ENCODE measurements at regions not wholly inside any gene's neighbourhood (a gene's known extent, or its start where the extent isn't known, plus 50 kb on each side); places are given as distances from the start of the nearest gene placed in this dataset.

DNA sequence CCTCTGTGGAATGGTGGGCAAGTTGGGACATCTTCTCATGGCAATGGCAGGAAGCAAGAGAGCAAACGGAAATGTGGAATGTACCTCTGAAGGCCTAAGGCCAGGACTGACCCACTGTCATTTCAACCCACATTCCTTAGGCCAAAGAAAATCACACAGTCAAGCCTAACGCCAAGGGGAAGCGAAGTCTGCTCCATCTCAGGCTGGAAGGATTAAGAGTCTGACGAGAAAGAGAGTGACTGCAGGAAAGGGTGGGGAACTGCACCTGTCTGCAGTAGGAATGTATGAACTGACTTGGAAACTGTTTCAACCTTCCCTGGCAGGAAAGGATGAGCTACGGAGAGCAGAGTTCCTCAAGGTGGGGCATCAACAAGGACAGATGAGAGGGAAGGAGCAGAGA, 90.2 kb upstream of the TAS2R1 start:
- ChIA-PET POLR2A (no interaction called here), CTCF (no interaction called here)
- H3K27me3 Mint-ChIP-seq (ENCODE audit: low read depth) = no peaks in the 10 kb centered on the region
- no peaks in the 10 kb centered on the region for H3K9me3 Mint-ChIP-seq (ENCODE audit: insufficient read depth)
- no peak for ATAC-seq
- DNase-seq = no peak
- H3K4me1 Mint-ChIP-seq (ENCODE audit: low read depth) = no peaks in the 10 kb centered on the region
- no peak overlapping the region for H3K4me3 Mint-ChIP-seq
- no peak overlapping the region for H3K27ac Mint-ChIP-seq
- no peaks in the 10 kb centered on the region for H3K36me3 Mint-ChIP-seq (ENCODE audit: low read depth)

DNA sequence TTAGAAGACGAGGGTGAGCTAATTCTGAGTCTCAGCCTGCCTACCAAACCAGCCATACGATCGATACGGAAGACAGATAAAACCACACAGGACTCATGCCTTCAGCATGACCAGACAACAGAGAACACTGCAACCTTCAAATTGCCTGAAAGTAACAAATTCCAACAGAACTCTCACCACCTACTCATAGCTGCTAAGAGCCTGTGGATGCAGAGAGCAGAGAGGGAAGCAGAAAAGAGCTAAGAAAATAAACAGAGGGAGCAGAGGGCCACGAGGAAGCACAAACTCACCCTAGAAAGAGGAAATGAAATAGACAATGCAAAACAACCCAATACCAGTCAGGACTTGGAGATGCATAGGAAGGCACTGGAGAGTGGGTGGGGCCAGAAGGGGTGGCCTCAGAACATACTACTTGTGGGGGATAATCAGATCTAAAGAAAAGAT, 86.7 kb upstream of the TAS2R1 start:
- ChIA-PET CTCF (no interaction called here), POLR2A (no interaction called here)
- Mint-ChIP-seq H3K36me3 (ENCODE audit: low read depth) (no peaks in the 10 kb centered on the region), H3K9me3 (ENCODE audit: insufficient read depth) (no peaks in the 10 kb centered on the region), H3K27me3 (ENCODE audit: low read depth) (no peaks in the 10 kb centered on the region), H3K27ac (no peak overlapping the region), H3K4me1 (ENCODE audit: low read depth) (no peaks in the 10 kb centered on the region), H3K4me3 (no peak overlapping the region)
- DNase-seq (no peak), ATAC-seq (no peak)

DNA sequence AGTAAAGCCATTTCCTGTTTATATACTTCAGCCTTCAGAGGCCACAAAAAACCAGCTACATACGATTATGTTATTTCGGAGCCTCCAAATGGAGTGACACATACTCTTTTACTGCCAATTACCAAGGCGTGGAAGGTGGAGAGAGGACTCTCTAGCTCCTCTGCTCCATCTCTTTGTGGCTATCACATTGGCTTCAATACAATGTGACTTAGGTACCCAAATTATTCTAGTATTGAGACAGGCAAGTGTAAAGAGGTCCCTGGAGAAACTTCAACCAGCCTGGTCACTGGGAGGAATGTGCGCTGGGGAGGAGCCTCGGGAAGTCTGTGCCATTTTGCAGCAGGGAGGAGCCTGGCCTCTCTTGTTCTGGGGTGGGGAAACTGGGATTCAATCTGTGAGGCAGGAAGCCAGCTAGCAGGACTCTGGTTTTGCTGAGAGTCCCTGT, 85.8 kb upstream of the TAS2R1 start:
- H3K9me3 Mint-ChIP-seq (ENCODE audit: insufficient read depth) = no peaks in the 10 kb centered on the region
- no peak overlapping the region for H3K27ac Mint-ChIP-seq
- ChIA-PET CTCF (no interaction called here), POLR2A (no interaction called here)
- ATAC-seq = no peak
- H3K36me3 Mint-ChIP-seq (ENCODE audit: low read depth) = no peaks in the 10 kb centered on the region
- no peak for DNase-seq
- H3K27me3 Mint-ChIP-seq (ENCODE audit: low read depth) = no peaks in the 10 kb centered on the region
- no peaks in the 10 kb centered on the region for H3K4me1 Mint-ChIP-seq (ENCODE audit: low read depth)
- no peak overlapping the region for H3K4me3 Mint-ChIP-seq

DNA sequence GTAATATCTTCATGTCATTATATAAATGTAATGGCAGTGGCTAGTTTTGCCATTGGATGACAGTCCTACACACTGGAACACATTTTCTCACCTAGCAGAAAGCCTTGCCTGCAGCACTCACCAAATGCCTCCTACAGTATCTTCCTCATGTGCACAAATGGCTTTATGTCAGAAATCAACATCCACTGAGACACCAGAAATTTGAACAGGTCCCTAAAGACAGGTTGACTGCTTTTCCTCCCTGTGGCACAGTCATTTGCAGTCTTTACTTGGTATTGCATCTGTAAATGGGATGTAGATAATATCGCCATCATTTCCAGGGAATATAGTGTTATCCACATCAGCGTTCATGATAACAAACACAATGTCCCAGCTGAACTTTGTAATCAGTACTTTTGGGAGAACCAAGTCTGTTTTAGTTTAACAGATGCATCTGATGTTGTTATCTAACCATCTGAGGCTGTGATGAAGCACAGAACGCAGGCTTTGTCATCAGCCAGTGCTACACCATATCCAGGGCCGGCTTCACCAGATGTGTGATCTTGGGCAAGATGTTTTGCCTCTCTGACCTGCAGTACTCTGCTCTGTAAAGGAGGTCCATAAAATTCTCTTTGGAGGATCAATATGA, 83.9 kb upstream of the TAS2R1 start:
- ATAC-seq = no peak
- no peaks in the 10 kb centered on the region for H3K36me3 Mint-ChIP-seq (ENCODE audit: low read depth)
- no peak overlapping the region for H3K27ac Mint-ChIP-seq
- H3K4me1 Mint-ChIP-seq (ENCODE audit: low read depth) = no peaks in the 10 kb centered on the region
- H3K4me3 Mint-ChIP-seq = no peak overlapping the region
- no peaks in the 10 kb centered on the region for H3K27me3 Mint-ChIP-seq (ENCODE audit: low read depth)
- POLR2A ChIA-PET = no interaction called here
- H3K9me3 Mint-ChIP-seq (ENCODE audit: insufficient read depth) = no peaks in the 10 kb centered on the region
- CTCF ChIA-PET = no interaction called here
- DNase-seq = no peak

DNA sequence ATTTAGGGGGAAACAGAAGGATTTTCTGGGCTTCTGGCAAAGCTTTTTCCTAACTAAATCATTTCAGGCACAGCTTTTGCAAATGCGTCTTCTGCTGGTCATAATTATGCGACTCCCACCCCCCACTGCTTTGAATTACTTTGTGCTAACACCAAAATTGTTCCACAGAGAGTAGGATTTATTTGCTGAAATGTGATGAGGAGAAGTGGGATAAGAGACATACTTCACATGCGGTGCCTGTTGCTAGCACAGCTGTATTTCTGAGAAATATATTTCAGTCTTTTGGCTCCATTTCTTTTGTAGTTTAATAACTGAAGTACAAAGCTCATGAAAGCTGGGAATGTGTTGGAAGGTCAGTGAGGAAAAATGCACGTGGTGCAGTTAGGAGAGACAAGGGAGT, 83.2 kb upstream of the TAS2R1 start:
- Mint-ChIP-seq H3K27ac (no peak overlapping the region), H3K36me3 (ENCODE audit: low read depth) (no peaks in the 10 kb centered on the region), H3K4me3 (no peak overlapping the region), H3K9me3 (ENCODE audit: insufficient read depth) (no peaks in the 10 kb centered on the region), H3K4me1 (ENCODE audit: low read depth) (no peaks in the 10 kb centered on the region), H3K27me3 (ENCODE audit: low read depth) (no peaks in the 10 kb centered on the region)
- no peak for ATAC-seq
- CTCF ChIA-PET = no interaction called here
- DNase-seq = no peak
- POLR2A ChIA-PET = no interaction called here

DNA sequence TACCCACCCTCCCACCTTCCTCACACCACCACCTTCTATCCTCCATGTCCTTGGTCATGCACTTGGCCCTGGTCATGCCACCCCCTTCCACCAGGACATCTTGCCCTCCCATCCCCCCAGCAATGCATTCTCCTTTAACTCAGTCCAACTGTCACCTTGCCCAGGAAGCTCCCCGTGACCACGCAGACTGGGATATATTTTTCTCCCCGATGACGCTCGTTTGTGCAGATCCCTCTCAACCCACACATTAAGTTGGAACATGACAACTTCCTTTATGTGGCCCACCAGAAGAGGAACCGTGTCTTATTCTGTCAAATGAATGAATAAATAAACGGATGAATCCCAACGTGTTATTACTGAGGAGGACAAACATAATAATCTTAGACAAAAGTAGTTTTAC, 82.8 kb upstream of the TAS2R1 start:
- Mint-ChIP-seq H3K4me3 (no peak overlapping the region), H3K27me3 (ENCODE audit: low read depth) (no peaks in the 10 kb centered on the region), H3K27ac (no peak overlapping the region), H3K4me1 (ENCODE audit: low read depth) (no peaks in the 10 kb centered on the region), H3K9me3 (ENCODE audit: insufficient read depth) (no peaks in the 10 kb centered on the region), H3K36me3 (ENCODE audit: low read depth) (no peaks in the 10 kb centered on the region)
- ChIA-PET CTCF (no interaction called here), POLR2A (no interaction called here)
- no peak for DNase-seq
- no peak for ATAC-seq

DNA sequence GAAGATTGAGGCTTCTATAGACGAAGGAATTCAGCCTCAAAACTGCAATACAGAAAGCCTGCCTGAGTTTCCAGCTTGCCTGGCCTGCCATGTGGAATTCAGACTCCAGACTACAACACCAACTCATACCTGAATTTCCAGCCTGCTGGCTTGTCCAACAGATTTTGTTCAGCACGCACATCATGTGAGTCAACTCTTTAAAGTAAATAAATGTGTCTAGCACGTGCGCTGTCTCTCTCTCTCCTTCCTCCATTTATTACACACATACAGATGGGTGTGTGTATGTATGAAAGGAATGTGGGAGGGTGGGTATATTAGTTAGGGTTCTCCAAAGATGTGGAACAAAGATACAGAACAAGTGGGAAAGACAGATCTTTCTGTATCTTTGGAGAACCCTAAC, 82.4 kb upstream of the TAS2R1 start:
- Mint-ChIP-seq H3K4me1 (ENCODE audit: low read depth) (no peaks in the 10 kb centered on the region), H3K27ac (no peak overlapping the region), H3K9me3 (ENCODE audit: insufficient read depth) (no peaks in the 10 kb centered on the region), H3K36me3 (ENCODE audit: low read depth) (no peaks in the 10 kb centered on the region), H3K4me3 (no peak overlapping the region), H3K27me3 (ENCODE audit: low read depth) (no peaks in the 10 kb centered on the region)
- CTCF ChIA-PET = no interaction called here
- ATAC-seq (no peak), DNase-seq (no peak)
- POLR2A ChIA-PET = no interaction called here

DNA sequence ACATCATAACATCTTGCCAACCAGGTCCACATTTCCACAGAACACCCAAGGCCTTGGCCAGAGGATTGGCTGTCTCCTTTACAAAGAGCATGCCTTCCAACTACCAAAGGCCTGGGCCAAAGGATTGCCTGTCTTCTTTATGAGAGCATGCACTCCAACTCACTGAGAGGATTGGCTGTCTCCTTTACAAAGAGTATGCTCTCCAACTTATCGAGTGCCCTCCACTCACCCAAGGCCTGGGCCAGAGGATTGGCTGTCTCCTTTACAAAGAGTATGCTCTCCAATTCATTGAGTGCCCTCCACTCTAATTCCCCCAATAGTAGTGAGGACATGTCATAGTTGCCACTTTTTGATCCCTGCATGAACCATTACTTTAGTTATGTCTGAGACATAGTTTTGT, 79.9 kb upstream of the TAS2R1 start:
- Mint-ChIP-seq H3K4me1 (ENCODE audit: low read depth) (no peaks in the 10 kb centered on the region), H3K27ac (no peak overlapping the region), H3K36me3 (ENCODE audit: low read depth) (no peaks in the 10 kb centered on the region), H3K9me3 (ENCODE audit: insufficient read depth) (no peaks in the 10 kb centered on the region), H3K27me3 (ENCODE audit: low read depth) (no peaks in the 10 kb centered on the region), H3K4me3 (no peak overlapping the region)
- no peak for ATAC-seq
- DNase-seq = no peak
- CTCF ChIA-PET = no interaction called here
- POLR2A ChIA-PET = no interaction called here

DNA sequence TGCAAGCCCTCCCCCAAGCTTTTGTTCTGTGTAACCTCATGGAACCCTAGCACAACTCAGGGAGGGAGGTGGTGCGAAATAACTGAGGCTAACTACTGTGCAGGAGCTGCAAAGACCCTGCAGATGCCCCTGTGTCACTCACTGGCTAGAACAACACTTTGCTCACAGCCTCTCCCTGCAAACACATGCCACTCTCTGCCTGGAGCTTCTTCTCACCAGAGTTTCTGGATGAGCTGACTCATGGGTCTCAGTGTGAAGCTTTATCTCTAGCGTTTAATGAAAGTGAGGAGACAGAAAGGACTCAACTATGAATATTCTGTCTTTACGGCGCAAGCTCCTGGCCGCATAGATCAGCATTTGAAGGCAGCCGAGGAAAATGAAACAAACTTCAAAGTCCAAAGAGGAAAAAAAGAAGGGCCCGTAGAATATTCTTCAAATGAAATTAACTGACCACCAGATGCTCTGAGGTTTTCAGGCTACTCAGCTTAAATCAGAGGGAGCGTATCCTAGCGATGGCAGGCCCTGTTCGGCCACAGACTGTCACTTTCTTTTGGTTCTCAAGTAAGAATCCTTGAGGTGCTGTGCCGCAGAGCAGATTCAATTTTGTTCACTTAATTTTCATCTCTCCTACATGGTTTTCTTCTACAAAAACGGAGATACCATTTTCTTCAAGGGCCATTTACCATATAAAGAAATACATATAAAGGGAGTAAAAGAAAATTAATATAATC, 77.7 kb upstream of the TAS2R1 start:
- no peak for ATAC-seq
- Mint-ChIP-seq H3K4me1 (ENCODE audit: low read depth) (no peaks in the 10 kb centered on the region), H3K9me3 (ENCODE audit: insufficient read depth) (no peaks in the 10 kb centered on the region), H3K36me3 (ENCODE audit: low read depth) (no peaks in the 10 kb centered on the region), H3K27ac (no peak overlapping the region), H3K4me3 (no peak overlapping the region), H3K27me3 (ENCODE audit: low read depth) (no peaks in the 10 kb centered on the region)
- CTCF ChIA-PET = no interaction called here
- POLR2A ChIA-PET = no interaction called here
- no peak for DNase-seq

DNA sequence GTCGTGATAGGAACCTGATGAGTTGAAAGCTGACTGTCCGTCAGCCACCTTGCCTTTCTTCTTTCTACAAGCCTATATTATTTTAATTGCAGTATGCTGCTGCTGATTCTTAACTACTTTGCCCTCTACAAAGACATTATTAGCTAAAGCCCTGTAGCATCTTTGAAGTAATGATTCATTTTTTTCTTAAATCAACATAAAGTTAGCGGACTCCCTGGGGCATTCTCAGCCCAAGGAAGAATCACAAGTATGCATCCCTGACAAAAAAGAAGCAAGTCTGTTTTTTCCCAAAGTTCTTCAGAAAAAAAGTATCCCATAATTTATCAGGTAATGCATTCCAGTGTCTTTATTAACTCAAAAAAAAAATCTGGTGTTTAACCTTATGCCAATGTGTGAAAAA, 69.5 kb upstream of the TAS2R1 start:
- H3K4me3 Mint-ChIP-seq = no peak overlapping the region
- H3K27ac Mint-ChIP-seq = no peak overlapping the region
- DNase-seq = no peak
- H3K9me3 Mint-ChIP-seq (ENCODE audit: insufficient read depth) = no peaks in the 10 kb centered on the region
- H3K36me3 Mint-ChIP-seq (ENCODE audit: low read depth) = no peaks in the 10 kb centered on the region
- H3K27me3 Mint-ChIP-seq (ENCODE audit: low read depth) = no peaks in the 10 kb centered on the region
- CTCF ChIA-PET = no interaction called here
- no peak for ATAC-seq
- no peaks in the 10 kb centered on the region for H3K4me1 Mint-ChIP-seq (ENCODE audit: low read depth)
- POLR2A ChIA-PET = no interaction called here

DNA sequence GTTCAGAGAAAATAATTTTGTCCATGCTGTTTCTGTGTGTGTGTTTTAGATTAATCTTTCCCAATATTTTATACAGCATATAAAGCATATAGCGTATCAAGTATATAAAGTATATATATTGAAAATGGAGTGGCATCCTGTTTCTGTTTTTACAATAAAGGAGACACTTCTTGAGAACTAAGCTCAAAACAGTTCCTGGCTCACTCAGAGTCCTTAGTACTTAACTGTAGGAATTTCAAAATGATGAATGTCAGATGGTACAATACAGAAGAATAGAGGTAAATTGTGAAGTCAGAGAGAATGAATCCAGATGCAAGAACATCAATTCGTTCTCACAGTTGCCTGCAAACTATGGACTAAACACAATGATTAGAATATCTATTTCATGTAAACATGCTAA, 68.7 kb upstream of the TAS2R1 start:
- Mint-ChIP-seq H3K9me3 (ENCODE audit: insufficient read depth) (no peaks in the 10 kb centered on the region), H3K27me3 (ENCODE audit: low read depth) (no peaks in the 10 kb centered on the region), H3K27ac (no peak overlapping the region), H3K36me3 (ENCODE audit: low read depth) (no peaks in the 10 kb centered on the region), H3K4me3 (no peak overlapping the region), H3K4me1 (ENCODE audit: low read depth) (no peaks in the 10 kb centered on the region)
- no peak for DNase-seq
- ChIA-PET CTCF (no interaction called here), POLR2A (no interaction called here)
- no peak for ATAC-seq

DNA sequence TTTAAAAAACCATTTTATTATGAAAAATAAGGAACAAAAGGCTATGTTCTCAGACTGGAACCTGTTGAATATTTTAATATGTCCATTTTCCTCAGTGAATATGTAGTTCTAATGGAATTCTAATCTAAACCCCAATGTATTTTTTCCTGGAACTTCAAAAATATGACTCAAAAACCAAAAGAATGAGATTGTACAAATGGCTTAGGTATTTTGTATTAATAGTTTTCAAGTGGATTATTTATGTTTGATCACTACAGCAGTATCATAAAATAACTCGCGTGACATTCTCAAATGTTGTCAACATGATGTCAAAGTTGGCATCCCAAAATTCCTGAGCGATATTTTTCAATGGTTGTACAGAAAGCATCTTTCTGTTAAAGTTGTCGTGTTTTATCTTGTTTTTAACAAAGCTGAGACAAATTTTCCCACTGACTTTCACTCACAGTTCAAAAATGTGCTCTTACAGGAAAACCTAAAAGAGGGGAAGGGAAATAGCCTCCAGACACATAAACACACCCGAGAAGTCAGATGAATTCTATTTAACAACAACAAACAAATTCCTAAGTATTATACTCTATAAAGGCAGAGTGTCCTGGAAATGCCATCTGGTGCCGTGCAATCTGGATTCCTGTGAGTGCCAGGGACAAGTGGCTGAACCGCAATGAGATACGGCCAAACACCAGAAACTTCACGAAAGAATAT, 68.1 kb upstream of the TAS2R1 start:
- no peak overlapping the region for H3K4me3 Mint-ChIP-seq
- ATAC-seq (no peak), DNase-seq (no peak)
- H3K36me3 Mint-ChIP-seq (ENCODE audit: low read depth) = no peaks in the 10 kb centered on the region
- POLR2A ChIA-PET = no interaction called here
- no peaks in the 10 kb centered on the region for H3K9me3 Mint-ChIP-seq (ENCODE audit: insufficient read depth)
- H3K27ac Mint-ChIP-seq = no peak overlapping the region
- CTCF ChIA-PET = no interaction called here
- no peaks in the 10 kb centered on the region for H3K27me3 Mint-ChIP-seq (ENCODE audit: low read depth)
- no peaks in the 10 kb centered on the region for H3K4me1 Mint-ChIP-seq (ENCODE audit: low read depth)

DNA sequence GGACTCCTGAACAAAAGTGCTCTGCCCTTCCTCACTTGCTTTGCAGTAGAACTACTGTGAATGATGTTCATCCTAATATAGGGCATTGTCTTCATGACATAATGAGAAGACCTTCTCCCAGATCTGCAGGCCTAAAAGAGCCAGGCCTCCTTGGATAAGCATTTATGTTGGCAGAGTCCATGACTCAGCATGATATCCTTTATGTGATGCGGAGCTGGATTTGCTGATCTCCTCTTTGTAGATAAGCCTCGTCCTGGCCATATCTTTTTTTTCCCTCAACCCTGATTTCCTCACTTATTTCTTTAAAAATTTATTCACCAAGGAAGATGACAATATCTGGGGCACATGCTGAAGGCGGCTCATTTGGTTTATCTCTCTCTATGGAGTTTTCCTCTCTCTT, 62.4 kb upstream of the TAS2R1 start:
- H3K4me1 Mint-ChIP-seq (ENCODE audit: low read depth) = no peaks in the 10 kb centered on the region
- ChIA-PET CTCF (no interaction called here), POLR2A (no interaction called here)
- DNase-seq (no peak), ATAC-seq (no peak)
- no peaks in the 10 kb centered on the region for H3K36me3 Mint-ChIP-seq (ENCODE audit: low read depth)
- peaks cover under 1% of the 10 kb centered on the region for H3K9me3 Mint-ChIP-seq (ENCODE audit: insufficient read depth)
- H3K4me3 Mint-ChIP-seq = no peak overlapping the region
- H3K27ac Mint-ChIP-seq = no peak overlapping the region
- no peaks in the 10 kb centered on the region for H3K27me3 Mint-ChIP-seq (ENCODE audit: low read depth)
